Lower leg skin (tissue), 3 donors: ENCODE measurements at regions not wholly inside any gene's neighbourhood (a gene's known extent, or its start where the extent isn't known, plus 50 kb on each side); places are given as distances from the start of the nearest gene placed in this dataset.

Source experiments
- POLR2A ChIP-seq, 2 donors: fragments of 450-650 bp; IDR thresholded peaks; one replicate each; pipeline ENCODE4 v1.6.1; 2016 to 2017; ENCODE audit warnings: antibody characterized with exemption in 2 of 2, mild to moderate bottlenecking in 1 of 2, moderate library complexity in 1 of 2
- TF ChIP-seq, protein P1 (sequence below), 3 donors: fragments of 450-650 bp; IDR thresholded peaks; one replicate each; pipeline ENCODE4 v1.5.1; 2016; ENCODE audit warnings: antibody characterized with exemption in 3 of 3, mild to moderate bottlenecking in 3 of 3, moderate library complexity in 2 of 3

DNA sequence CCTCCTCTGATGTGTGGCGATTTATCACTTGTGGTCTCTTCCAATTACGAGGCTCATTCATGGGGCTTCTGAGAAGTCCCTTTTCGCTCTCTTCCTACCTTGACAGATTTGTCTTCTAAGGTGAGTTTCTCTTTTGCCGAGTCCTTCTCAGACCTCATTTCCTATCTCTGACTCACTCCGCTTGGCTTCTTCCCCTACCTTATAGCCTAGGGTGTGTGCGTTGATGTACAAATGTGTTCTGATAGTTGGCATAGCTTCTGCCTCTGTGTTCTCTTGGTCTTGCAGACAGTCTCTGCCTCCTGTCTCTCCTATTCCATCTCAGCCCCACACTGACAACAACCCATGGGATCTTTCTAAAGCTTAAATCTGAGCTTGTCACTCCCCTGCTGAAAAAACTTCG is 56.9 kb upstream of the SHB start:
- TF ChIP-seq, protein P1, sequence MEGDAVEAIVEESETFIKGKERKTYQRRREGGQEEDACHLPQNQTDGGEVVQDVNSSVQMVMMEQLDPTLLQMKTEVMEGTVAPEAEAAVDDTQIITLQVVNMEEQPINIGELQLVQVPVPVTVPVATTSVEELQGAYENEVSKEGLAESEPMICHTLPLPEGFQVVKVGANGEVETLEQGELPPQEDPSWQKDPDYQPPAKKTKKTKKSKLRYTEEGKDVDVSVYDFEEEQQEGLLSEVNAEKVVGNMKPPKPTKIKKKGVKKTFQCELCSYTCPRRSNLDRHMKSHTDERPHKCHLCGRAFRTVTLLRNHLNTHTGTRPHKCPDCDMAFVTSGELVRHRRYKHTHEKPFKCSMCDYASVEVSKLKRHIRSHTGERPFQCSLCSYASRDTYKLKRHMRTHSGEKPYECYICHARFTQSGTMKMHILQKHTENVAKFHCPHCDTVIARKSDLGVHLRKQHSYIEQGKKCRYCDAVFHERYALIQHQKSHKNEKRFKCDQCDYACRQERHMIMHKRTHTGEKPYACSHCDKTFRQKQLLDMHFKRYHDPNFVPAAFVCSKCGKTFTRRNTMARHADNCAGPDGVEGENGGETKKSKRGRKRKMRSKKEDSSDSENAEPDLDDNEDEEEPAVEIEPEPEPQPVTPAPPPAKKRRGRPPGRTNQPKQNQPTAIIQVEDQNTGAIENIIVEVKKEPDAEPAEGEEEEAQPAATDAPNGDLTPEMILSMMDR (IDR thresholded peaks at IDR 0.05) = no peak
- no peak for TF ChIP-seq POLR2A (IDR thresholded peaks at IDR 0.05)
